WTC11 (cell line): ENCODE measurements at regions not wholly inside any gene's neighbourhood (a gene's known extent, or its start where the extent isn't known, plus 50 kb on each side); places are given as distances from the start of the nearest gene placed in this dataset.

Experiments
- ATAC-seq: fragments of 200-7000 bp; cut with Tn5 transposase; 2 replicates; pipeline ENCODE4 v1.10.0; 2021; ENCODE audit warnings: mild to moderate bottlenecking, moderate library complexity
- CTCF ChIA-PET: fragments of 300-600 bp; sonication (Branson Sonifier 250); formaldehyde crosslinking; loops from one replicate; lab custom pipeline; 2021; ENCODE audit warnings: antibody characterized with exemption; lab: Charles Lee
- POLR2A ChIA-PET: fragments of 350-600 bp; sonication (Branson Sonifier 250); formaldehyde crosslinking; loops from one replicate; lab custom pipeline; 2021; ENCODE audit warnings: antibody characterized with exemption; lab: Charles Lee
- DNase-seq: peaks from one replicate; pipeline ENCODE4 v3.0.0; 2021; ENCODE audit warnings: low spot score
- H3K27ac Mint-ChIP-seq: 2 replicates; pipeline ENCODE4 v1.8.0; 2021; ENCODE audit warnings: mixed read lengths
- H3K27me3 Mint-ChIP-seq: 2 replicates; pipeline ENCODE4 v1.8.0; 2021; ENCODE audit warnings: low read depth, mild to moderate bottlenecking, moderate library complexity, mixed read lengths
- H3K36me3 Mint-ChIP-seq: 2 replicates; pipeline ENCODE4 v1.8.0; 2021; ENCODE audit warnings: mixed read lengths
- H3K4me1 Mint-ChIP-seq: 2 replicates; pipeline ENCODE4 v1.8.0; 2022; ENCODE audit warnings: mixed read lengths
- H3K4me3 Mint-ChIP-seq: 2 replicates; pipeline ENCODE4 v1.8.0; 2021; ENCODE audit warnings: mild to moderate bottlenecking, moderate library complexity, mixed read lengths
- H3K9me3 Mint-ChIP-seq: 2 replicates; pipeline ENCODE4 v1.8.0; 2021; ENCODE audit warnings: mixed read lengths
- ATF1 ChIP-seq: sonication (generic); formaldehyde crosslinking; IDR thresholded peaks from 2 replicates; pipeline ENCODE4 v1.8.1; 2023; ENCODE audit warnings: mild to moderate bottlenecking, moderate library complexity, missing genetic modification reagents
- FOXK1 ChIP-seq: sonication (generic); formaldehyde crosslinking; IDR thresholded peaks from 2 replicates; pipeline ENCODE4 v1.8.0; 2022; ENCODE audit warnings: mild to moderate bottlenecking, moderate library complexity, missing genetic modification reagents
- GRHL2 ChIP-seq: fragments of 250-450 bp; sonication (Bioruptor Pico); IDR thresholded peaks from 2 replicates; pipeline ENCODE4 v1.8.0; 2022; ENCODE audit warnings: mild to moderate bottlenecking, moderate library complexity; ENCODE audit not compliant: insufficient replicate concordance, severe bottlenecking
- JUN ChIP-seq: sonication (generic); formaldehyde crosslinking; IDR thresholded peaks from 2 replicates; pipeline ENCODE4 v1.8.0; 2023; ENCODE audit warnings: mild to moderate bottlenecking, missing genetic modification reagents
- NFATC4 ChIP-seq: fragments of 250-450 bp; sonication (Bioruptor Pico); IDR thresholded peaks from 2 replicates; pipeline ENCODE4 v1.9.0; 2021; ENCODE audit warnings: mild to moderate bottlenecking
- NFYB ChIP-seq: sonication (generic); formaldehyde crosslinking; conservative IDR thresholded peaks from 2 replicates; pipeline ENCODE4 v1.8.0; 2022; ENCODE audit warnings: low read depth, missing genetic modification reagents
- OVOL2 ChIP-seq: fragments of 250-450 bp; sonication (Bioruptor Pico); IDR thresholded peaks from 2 replicates; pipeline ENCODE4 v1.9.0; 2021; ENCODE audit warnings: mild to moderate bottlenecking, borderline replicate concordance
- TCF7 ChIP-seq: sonication (generic); formaldehyde crosslinking; IDR thresholded peaks from 2 replicates; pipeline ENCODE4 v1.8.0; 2022; ENCODE audit warnings: mild to moderate bottlenecking, low read depth, missing genetic modification reagents, moderate library complexity
- TEAD4 ChIP-seq: sonication (generic); formaldehyde crosslinking; IDR thresholded peaks from 2 replicates; pipeline ENCODE4 v1.8.0; 2022; ENCODE audit warnings: mild to moderate bottlenecking, missing genetic modification reagents
- ZNF317 ChIP-seq: sonication (generic); formaldehyde crosslinking; IDR thresholded peaks from 2 replicates; pipeline ENCODE4 v1.8.1; 2023; ENCODE audit warnings: low read depth, mild to moderate bottlenecking, moderate library complexity, missing genetic modification reagents, borderline replicate concordance
- ZNF671 ChIP-seq: fragments of 250-450 bp; sonication (Bioruptor Pico); IDR thresholded peaks from 2 replicates; pipeline ENCODE4 v1.8.0; 2021; ENCODE audit warnings: mild to moderate bottlenecking
- TF ChIP-seq, protein P1 (sequence below): sonication (generic); formaldehyde crosslinking; IDR thresholded peaks from 2 replicates; pipeline ENCODE4 v1.8.1; 2022; ENCODE audit warnings: low read depth, missing genetic modification reagents, borderline replicate concordance
- TF ChIP-seq, protein P2 (sequence below): sonication (generic); formaldehyde crosslinking; IDR thresholded peaks from 2 replicates; pipeline ENCODE4 v1.8.1; 2023; ENCODE audit warnings: mild to moderate bottlenecking, missing genetic modification reagents, borderline replicate concordance
- TF ChIP-seq, protein P3 (sequence below): fragments of 250-450 bp; sonication (Bioruptor Pico); IDR thresholded peaks from 2 replicates; pipeline ENCODE4 v1.9.0; 2021; ENCODE audit warnings: moderate library complexity, mild to moderate bottlenecking, inconsistent platforms, borderline replicate concordance
- TF ChIP-seq, protein P4 (sequence below): fragments of 250-450 bp; sonication (Bioruptor Pico); IDR thresholded peaks from 2 replicates; pipeline ENCODE4 v1.8.0; 2021; ENCODE audit warnings: mild to moderate bottlenecking
- TF ChIP-seq, protein P5 (sequence below): sonication (generic); formaldehyde crosslinking; IDR thresholded peaks from 2 replicates; pipeline ENCODE4 v1.8.1; 2023; ENCODE audit warnings: mild to moderate bottlenecking, missing genetic modification reagents, moderate library complexity
- TF ChIP-seq, protein P6 (sequence below): fragments of 250-450 bp; sonication (Bioruptor Pico); conservative IDR thresholded peaks from 2 replicates; pipeline ENCODE4 v1.9.0; 2021; ENCODE audit warnings: mild to moderate bottlenecking
- TF ChIP-seq, protein P7 (sequence below): fragments of 200-600 bp; IDR thresholded peaks from 2 replicates; pipeline ENCODE4 v1.8.0; 2022; ENCODE audit warnings: antibody characterized with exemption

DNA sequence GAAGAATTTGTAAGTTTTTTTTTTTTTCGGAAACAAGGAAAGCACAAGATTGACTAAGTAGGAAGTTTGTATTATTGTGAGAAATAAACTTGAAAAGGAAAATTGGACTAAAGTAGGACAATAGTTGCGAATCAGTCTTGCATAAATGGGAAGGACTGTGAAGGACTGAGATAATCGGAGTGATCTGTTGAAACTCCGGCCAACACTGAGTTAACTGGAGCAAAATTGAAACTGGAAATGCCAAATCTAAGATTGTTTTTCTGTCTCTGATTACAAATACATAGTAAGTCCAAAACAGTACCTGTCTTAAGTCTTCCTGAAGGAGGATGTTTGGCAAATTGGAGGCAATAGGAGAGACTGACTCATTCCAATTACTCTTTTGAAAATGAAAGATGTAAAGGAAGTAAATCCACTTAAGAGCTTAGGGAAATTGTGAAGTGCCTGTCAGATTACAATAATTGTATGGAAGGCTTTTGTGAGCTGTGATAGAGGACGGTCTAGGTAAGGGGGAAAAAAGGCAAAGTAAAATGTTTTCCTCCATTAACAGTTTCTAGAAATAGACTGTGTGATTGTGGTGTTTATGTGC is 204.9 kb upstream of the CYRIA start:
- no peak for DNase-seq
- no peaks in the 10 kb centered on the region for H3K36me3 Mint-ChIP-seq
- no peaks in the 10 kb centered on the region for H3K9me3 Mint-ChIP-seq
- ATAC-seq, result no peak
- H3K4me3 Mint-ChIP-seq, result no peak overlapping the region
- ChIA-PET CTCF (no interaction called here), POLR2A (interaction anchor here (0.8 kb wide), 1 partner anchor 82 kb away, joined by 3 read pairs; no protein-coding TSS in a partner anchor)
- no peak overlapping the region for H3K27ac Mint-ChIP-seq
- H3K4me1 Mint-ChIP-seq, result peaks cover 24% of the 10 kb centered on the region
- H3K27me3 Mint-ChIP-seq, result no peaks in the 10 kb centered on the region
- TF ChIP-seq TCF7 (CRISPR knock-in tag), result no peak
- no peak for TF ChIP-seq OVOL2
- TF ChIP-seq, protein P1, sequence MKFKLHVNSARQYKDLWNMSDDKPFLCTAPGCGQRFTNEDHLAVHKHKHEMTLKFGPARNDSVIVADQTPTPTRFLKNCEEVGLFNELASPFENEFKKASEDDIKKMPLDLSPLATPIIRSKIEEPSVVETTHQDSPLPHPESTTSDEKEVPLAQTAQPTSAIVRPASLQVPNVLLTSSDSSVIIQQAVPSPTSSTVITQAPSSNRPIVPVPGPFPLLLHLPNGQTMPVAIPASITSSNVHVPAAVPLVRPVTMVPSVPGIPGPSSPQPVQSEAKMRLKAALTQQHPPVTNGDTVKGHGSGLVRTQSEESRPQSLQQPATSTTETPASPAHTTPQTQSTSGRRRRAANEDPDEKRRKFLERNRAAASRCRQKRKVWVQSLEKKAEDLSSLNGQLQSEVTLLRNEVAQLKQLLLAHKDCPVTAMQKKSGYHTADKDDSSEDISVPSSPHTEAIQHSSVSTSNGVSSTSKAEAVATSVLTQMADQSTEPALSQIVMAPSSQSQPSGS (CRISPR knock-in tag), result no peak
- TF ChIP-seq, protein P2, sequence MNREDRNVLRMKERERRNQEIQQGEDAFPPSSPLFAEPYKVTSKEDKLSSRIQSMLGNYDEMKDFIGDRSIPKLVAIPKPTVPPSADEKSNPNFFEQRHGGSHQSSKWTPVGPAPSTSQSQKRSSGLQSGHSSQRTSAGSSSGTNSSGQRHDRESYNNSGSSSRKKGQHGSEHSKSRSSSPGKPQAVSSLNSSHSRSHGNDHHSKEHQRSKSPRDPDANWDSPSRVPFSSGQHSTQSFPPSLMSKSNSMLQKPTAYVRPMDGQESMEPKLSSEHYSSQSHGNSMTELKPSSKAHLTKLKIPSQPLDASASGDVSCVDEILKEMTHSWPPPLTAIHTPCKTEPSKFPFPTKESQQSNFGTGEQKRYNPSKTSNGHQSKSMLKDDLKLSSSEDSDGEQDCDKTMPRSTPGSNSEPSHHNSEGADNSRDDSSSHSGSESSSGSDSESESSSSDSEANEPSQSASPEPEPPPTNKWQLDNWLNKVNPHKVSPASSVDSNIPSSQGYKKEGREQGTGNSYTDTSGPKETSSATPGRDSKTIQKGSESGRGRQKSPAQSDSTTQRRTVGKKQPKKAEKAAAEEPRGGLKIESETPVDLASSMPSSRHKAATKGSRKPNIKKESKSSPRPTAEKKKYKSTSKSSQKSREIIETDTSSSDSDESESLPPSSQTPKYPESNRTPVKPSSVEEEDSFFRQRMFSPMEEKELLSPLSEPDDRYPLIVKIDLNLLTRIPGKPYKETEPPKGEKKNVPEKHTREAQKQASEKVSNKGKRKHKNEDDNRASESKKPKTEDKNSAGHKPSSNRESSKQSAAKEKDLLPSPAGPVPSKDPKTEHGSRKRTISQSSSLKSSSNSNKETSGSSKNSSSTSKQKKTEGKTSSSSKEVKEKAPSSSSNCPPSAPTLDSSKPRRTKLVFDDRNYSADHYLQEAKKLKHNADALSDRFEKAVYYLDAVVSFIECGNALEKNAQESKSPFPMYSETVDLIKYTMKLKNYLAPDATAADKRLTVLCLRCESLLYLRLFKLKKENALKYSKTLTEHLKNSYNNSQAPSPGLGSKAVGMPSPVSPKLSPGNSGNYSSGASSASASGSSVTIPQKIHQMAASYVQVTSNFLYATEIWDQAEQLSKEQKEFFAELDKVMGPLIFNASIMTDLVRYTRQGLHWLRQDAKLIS, result no peak
- TF ChIP-seq FOXK1 (CRISPR knock-in tag), result no peak
- TF ChIP-seq ZNF671 (CRISPR knock-in tag), result no peak
- no peak for TF ChIP-seq ATF1 (CRISPR knock-in tag)
- TF ChIP-seq JUN (CRISPR knock-in tag), result no peak
- no peak for TF ChIP-seq ZNF317 (CRISPR knock-in tag)
- TF ChIP-seq, protein P3, sequence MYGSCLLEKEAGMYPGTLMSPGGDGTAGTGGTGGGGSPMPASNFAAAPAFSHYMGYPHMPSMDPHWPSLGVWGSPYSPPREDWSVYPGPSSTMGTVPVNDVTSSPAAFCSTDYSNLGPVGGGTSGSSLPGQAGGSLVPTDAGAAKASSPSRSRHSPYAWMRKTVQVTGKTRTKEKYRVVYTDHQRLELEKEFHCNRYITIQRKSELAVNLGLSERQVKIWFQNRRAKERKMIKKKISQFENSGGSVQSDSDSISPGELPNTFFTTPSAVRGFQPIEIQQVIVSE (CRISPR knock-in tag), result no peak
- TF ChIP-seq NFYB (CRISPR knock-in tag), result no peak
- TF ChIP-seq, protein P4, sequence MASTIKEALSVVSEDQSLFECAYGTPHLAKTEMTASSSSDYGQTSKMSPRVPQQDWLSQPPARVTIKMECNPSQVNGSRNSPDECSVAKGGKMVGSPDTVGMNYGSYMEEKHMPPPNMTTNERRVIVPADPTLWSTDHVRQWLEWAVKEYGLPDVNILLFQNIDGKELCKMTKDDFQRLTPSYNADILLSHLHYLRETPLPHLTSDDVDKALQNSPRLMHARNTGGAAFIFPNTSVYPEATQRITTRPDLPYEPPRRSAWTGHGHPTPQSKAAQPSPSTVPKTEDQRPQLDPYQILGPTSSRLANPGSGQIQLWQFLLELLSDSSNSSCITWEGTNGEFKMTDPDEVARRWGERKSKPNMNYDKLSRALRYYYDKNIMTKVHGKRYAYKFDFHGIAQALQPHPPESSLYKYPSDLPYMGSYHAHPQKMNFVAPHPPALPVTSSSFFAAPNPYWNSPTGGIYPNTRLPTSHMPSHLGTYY, result no peak
- TF ChIP-seq GRHL2 (CRISPR knock-in tag), result no peak
- TF ChIP-seq, protein P5, sequence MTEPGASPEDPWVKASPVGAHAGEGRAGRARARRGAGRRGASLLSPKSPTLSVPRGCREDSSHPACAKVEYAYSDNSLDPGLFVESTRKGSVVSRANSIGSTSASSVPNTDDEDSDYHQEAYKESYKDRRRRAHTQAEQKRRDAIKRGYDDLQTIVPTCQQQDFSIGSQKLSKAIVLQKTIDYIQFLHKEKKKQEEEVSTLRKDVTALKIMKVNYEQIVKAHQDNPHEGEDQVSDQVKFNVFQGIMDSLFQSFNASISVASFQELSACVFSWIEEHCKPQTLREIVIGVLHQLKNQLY (CRISPR knock-in tag), result no peak
- TF ChIP-seq TEAD4 (CRISPR knock-in tag), result no peak
- TF ChIP-seq NFATC4 (CRISPR knock-in tag), result no peak
- TF ChIP-seq, protein P6, sequence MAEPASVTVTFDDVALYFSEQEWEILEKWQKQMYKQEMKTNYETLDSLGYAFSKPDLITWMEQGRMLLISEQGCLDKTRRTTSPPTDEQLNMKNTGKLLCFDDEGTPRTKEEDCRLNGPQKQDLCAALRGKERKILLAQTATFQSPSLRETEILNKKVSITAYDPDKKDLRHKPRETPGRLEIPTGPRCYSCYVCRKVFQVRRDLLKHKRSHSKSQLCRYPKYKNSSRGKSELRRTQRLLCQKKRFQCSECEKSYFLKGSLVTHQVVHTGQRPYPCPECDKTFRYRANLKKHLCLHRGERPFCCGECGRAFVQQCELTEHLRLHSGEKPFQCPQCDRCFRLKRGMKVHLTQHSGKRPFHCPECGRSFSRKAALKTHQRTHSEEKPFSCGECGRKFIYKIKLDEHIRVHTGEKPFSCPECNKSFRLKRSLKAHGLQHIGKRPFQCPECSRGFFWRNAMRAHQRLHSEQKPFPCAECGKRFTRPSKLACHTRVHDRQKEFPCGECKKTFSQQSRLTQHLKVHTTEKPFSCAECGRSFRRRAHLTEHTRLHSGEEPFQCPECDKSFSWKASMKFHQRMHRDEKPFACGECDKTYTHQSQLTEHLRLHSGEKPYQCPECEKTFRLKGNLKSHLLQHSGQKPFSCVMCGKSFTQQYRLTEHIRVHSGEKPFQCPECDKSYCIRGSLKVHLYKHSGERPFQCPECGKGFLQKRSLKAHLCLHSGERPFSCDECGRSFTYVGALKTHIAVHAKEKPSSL (CRISPR knock-in tag), result no peak
- TF ChIP-seq, protein P7, sequence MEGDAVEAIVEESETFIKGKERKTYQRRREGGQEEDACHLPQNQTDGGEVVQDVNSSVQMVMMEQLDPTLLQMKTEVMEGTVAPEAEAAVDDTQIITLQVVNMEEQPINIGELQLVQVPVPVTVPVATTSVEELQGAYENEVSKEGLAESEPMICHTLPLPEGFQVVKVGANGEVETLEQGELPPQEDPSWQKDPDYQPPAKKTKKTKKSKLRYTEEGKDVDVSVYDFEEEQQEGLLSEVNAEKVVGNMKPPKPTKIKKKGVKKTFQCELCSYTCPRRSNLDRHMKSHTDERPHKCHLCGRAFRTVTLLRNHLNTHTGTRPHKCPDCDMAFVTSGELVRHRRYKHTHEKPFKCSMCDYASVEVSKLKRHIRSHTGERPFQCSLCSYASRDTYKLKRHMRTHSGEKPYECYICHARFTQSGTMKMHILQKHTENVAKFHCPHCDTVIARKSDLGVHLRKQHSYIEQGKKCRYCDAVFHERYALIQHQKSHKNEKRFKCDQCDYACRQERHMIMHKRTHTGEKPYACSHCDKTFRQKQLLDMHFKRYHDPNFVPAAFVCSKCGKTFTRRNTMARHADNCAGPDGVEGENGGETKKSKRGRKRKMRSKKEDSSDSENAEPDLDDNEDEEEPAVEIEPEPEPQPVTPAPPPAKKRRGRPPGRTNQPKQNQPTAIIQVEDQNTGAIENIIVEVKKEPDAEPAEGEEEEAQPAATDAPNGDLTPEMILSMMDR, result no peak
